ENCODE measurements at regions not wholly inside any gene's neighbourhood (a gene's known extent, or its start where the extent isn't known, plus 50 kb on each side); places are given as distances from the start of the nearest gene placed in this dataset.

- Mint-ChIP-seq H3K9me3 (no peaks in the 10 kb centered on the region), H3K36me3 (ENCODE audit: low read depth) (peaks cover 2% of the 10 kb centered on the region), H3K27me3 (peaks cover 2% of the 10 kb centered on the region), H3K4me3 (no peak overlapping the region), H3K27ac (no peak overlapping the region), H3K4me1 (ENCODE audit: low read depth) (peaks cover 43% of the 10 kb centered on the region)
Observed at GRCh38 chr14:65943150-65943549, 530.6 kb downstream of the FUT8 start.

- H3K36me3 Mint-ChIP-seq (ENCODE audit: low read depth) = no peaks in the 10 kb centered on the region
- peaks cover 42% of the 10 kb centered on the region for H3K4me1 Mint-ChIP-seq (ENCODE audit: low read depth)
- H3K27ac Mint-ChIP-seq = no peak overlapping the region
Observed at GRCh38 chr14:65943916-65944410, 531.4 kb downstream of the FUT8 start.

GRCh38 chr14:65945327-65945726 is 532.8 kb downstream of the FUT8 start:
- no peak overlapping the region for H3K4me3 Mint-ChIP-seq
- H3K36me3 Mint-ChIP-seq (ENCODE audit: low read depth) = no peaks in the 10 kb centered on the region
- H3K4me1 Mint-ChIP-seq (ENCODE audit: low read depth) = peaks cover 43% of the 10 kb centered on the region

More at GRCh38 chr14:65943916-65944410, 531.4 kb downstream of the FUT8 start:
- no peaks in the 10 kb centered on the region for H3K9me3 Mint-ChIP-seq
- peaks cover 5% of the 10 kb centered on the region for H3K27me3 Mint-ChIP-seq
- no peak overlapping the region for H3K4me3 Mint-ChIP-seq

GRCh38 chr14:65946494-65946893 is 534.0 kb downstream of the FUT8 start:
- H3K4me3 Mint-ChIP-seq = no peak overlapping the region
- no peaks in the 10 kb centered on the region for H3K9me3 Mint-ChIP-seq
- H3K27ac Mint-ChIP-seq = no peak overlapping the region
- no peaks in the 10 kb centered on the region for H3K36me3 Mint-ChIP-seq (ENCODE audit: low read depth)
- H3K27me3 Mint-ChIP-seq = peaks cover 5% of the 10 kb centered on the region
- H3K4me1 Mint-ChIP-seq (ENCODE audit: low read depth) = peaks cover 54% of the 10 kb centered on the region

More at GRCh38 chr14:65945327-65945726, 532.8 kb downstream of the FUT8 start:
- Mint-ChIP-seq H3K27ac (no peak overlapping the region), H3K27me3 (peaks cover 5% of the 10 kb centered on the region), H3K9me3 (no peaks in the 10 kb centered on the region)

- Mint-ChIP-seq H3K27ac (peak overlapping the region; percentile 6), H3K4me1 (ENCODE audit: low read depth) (peaks cover 50% of the 10 kb centered on the region)
Observed at GRCh38 chr14:65948302-65948701, 535.8 kb downstream of the FUT8 start.

GRCh38 chr14:65949711-65950516 is 536.3 kb upstream of the CCDC196 start:
- no peak overlapping the region for H3K4me3 Mint-ChIP-seq
- peaks cover 5% of the 10 kb centered on the region for H3K27me3 Mint-ChIP-seq
- H3K27ac Mint-ChIP-seq = peak overlapping the region; percentile 82
- no peaks in the 10 kb centered on the region for H3K36me3 Mint-ChIP-seq (ENCODE audit: low read depth)
- H3K9me3 Mint-ChIP-seq = no peaks in the 10 kb centered on the region
- peaks cover 40% of the 10 kb centered on the region for H3K4me1 Mint-ChIP-seq (ENCODE audit: low read depth)

More at GRCh38 chr14:65948302-65948701, 535.8 kb downstream of the FUT8 start:
- Mint-ChIP-seq H3K9me3 (no peaks in the 10 kb centered on the region), H3K36me3 (ENCODE audit: low read depth) (no peaks in the 10 kb centered on the region), H3K4me3 (no peak overlapping the region), H3K27me3 (peaks cover 5% of the 10 kb centered on the region)

GRCh38 chr14:65954942-65955341 is 531.2 kb upstream of the CCDC196 start:
- Mint-ChIP-seq H3K27ac (no peak overlapping the region), H3K27me3 (no peaks in the 10 kb centered on the region), H3K4me3 (no peak overlapping the region), H3K9me3 (no peaks in the 10 kb centered on the region), H3K36me3 (ENCODE audit: low read depth) (no peaks in the 10 kb centered on the region), H3K4me1 (ENCODE audit: low read depth) (peaks cover 28% of the 10 kb centered on the region)

- Mint-ChIP-seq H3K4me1 (ENCODE audit: low read depth) (peaks cover 20% of the 10 kb centered on the region), H3K4me3 (no peak overlapping the region)
Observed at GRCh38 chr14:65957631-65958205, 528.5 kb upstream of the CCDC196 start.

GRCh38 chr14:65958664-65959562 is 527.3 kb upstream of the CCDC196 start:
- no peak overlapping the region for H3K4me3 Mint-ChIP-seq
- H3K27me3 Mint-ChIP-seq = no peaks in the 10 kb centered on the region
- H3K36me3 Mint-ChIP-seq (ENCODE audit: low read depth) = no peaks in the 10 kb centered on the region
- no peak overlapping the region for H3K27ac Mint-ChIP-seq
- H3K4me1 Mint-ChIP-seq (ENCODE audit: low read depth) = peaks cover 20% of the 10 kb centered on the region
- H3K9me3 Mint-ChIP-seq = no peaks in the 10 kb centered on the region

More at GRCh38 chr14:65957631-65958205, 528.5 kb upstream of the CCDC196 start:
- H3K27ac Mint-ChIP-seq = no peak overlapping the region
- H3K27me3 Mint-ChIP-seq = no peaks in the 10 kb centered on the region
- no peaks in the 10 kb centered on the region for H3K9me3 Mint-ChIP-seq
- no peaks in the 10 kb centered on the region for H3K36me3 Mint-ChIP-seq (ENCODE audit: low read depth)

- H3K4me3 Mint-ChIP-seq = no peak overlapping the region
- H3K27me3 Mint-ChIP-seq = no peaks in the 10 kb centered on the region
- H3K36me3 Mint-ChIP-seq (ENCODE audit: low read depth) = no peaks in the 10 kb centered on the region
- peaks cover 20% of the 10 kb centered on the region for H3K4me1 Mint-ChIP-seq (ENCODE audit: low read depth)
- H3K9me3 Mint-ChIP-seq = no peaks in the 10 kb centered on the region
- no peak overlapping the region for H3K27ac Mint-ChIP-seq
Observed at GRCh38 chr14:65959563-65960024, 526.6 kb upstream of the CCDC196 start.

- Mint-ChIP-seq H3K27me3 (no peaks in the 10 kb centered on the region), H3K27ac (no peak overlapping the region), H3K9me3 (no peaks in the 10 kb centered on the region), H3K4me1 (ENCODE audit: low read depth) (peaks cover 20% of the 10 kb centered on the region), H3K36me3 (ENCODE audit: low read depth) (no peaks in the 10 kb centered on the region), H3K4me3 (no peak overlapping the region)
Observed at GRCh38 chr14:65961004-65961403, 525.2 kb upstream of the CCDC196 start.

- no peak overlapping the region for H3K4me3 Mint-ChIP-seq
- no peaks in the 10 kb centered on the region for H3K9me3 Mint-ChIP-seq
- no peaks in the 10 kb centered on the region for H3K27me3 Mint-ChIP-seq
- peaks cover 20% of the 10 kb centered on the region for H3K4me1 Mint-ChIP-seq (ENCODE audit: low read depth)
- no peaks in the 10 kb centered on the region for H3K36me3 Mint-ChIP-seq (ENCODE audit: low read depth)
- H3K27ac Mint-ChIP-seq = no peak overlapping the region
Observed at GRCh38 chr14:65962952-65963351, 523.2 kb upstream of the CCDC196 start.

GRCh38 chr14:65964366-65964765 is 521.8 kb upstream of the CCDC196 start:
- no peak overlapping the region for H3K4me3 Mint-ChIP-seq
- peaks cover 13% of the 10 kb centered on the region for H3K4me1 Mint-ChIP-seq (ENCODE audit: low read depth)
- no peaks in the 10 kb centered on the region for H3K36me3 Mint-ChIP-seq (ENCODE audit: low read depth)
- H3K27ac Mint-ChIP-seq = no peak overlapping the region
- H3K9me3 Mint-ChIP-seq = no peaks in the 10 kb centered on the region
- no peaks in the 10 kb centered on the region for H3K27me3 Mint-ChIP-seq

GRCh38 chr14:65966188-65966587 is 520.0 kb upstream of the CCDC196 start:
- no peaks in the 10 kb centered on the region for H3K36me3 Mint-ChIP-seq (ENCODE audit: low read depth)
- no peaks in the 10 kb centered on the region for H3K27me3 Mint-ChIP-seq
- no peak overlapping the region for H3K27ac Mint-ChIP-seq
- H3K4me3 Mint-ChIP-seq = no peak overlapping the region
- H3K9me3 Mint-ChIP-seq = no peaks in the 10 kb centered on the region
- H3K4me1 Mint-ChIP-seq (ENCODE audit: low read depth) = no peaks in the 10 kb centered on the region
